Tibial nerve (tissue), 4 donors: ENCODE measurements at regions not wholly inside any gene's neighbourhood (a gene's known extent, or its start where the extent isn't known, plus 50 kb on each side); places are given as distances from the start of the nearest gene placed in this dataset.

ENCODE experiments used
- EP300 ChIP-seq, 2 donors: sonication (generic); formaldehyde crosslinking; IDR thresholded peaks; one replicate each; pipeline ENCODE4 v1.6.1; 2017; ENCODE audit warnings: antibody characterized with exemption in 2 of 2, mild to moderate bottlenecking in 1 of 2
- POLR2A ChIP-seq, 2 donors: fragments of 450-650 bp; IDR thresholded peaks; one replicate each; pipeline ENCODE4 v1.6.1; 2017; ENCODE audit warnings: antibody characterized with exemption in 2 of 2, mild to moderate bottlenecking in 2 of 2, moderate library complexity in 2 of 2
- TF ChIP-seq, protein P1 (sequence below), 5 experiments: fragments of 200-600 bp in 3 of 5; fragments of 450-650 bp in 2 of 5; sonication (generic) in 3 of 5; IDR thresholded peaks; one replicate each; pipeline ENCODE4 v1.5.1; 2016 to 2019; ENCODE audit warnings: antibody characterized with exemption in 5 of 5, mild to moderate bottlenecking in 3 of 5, moderate library complexity in 2 of 5

DNA sequence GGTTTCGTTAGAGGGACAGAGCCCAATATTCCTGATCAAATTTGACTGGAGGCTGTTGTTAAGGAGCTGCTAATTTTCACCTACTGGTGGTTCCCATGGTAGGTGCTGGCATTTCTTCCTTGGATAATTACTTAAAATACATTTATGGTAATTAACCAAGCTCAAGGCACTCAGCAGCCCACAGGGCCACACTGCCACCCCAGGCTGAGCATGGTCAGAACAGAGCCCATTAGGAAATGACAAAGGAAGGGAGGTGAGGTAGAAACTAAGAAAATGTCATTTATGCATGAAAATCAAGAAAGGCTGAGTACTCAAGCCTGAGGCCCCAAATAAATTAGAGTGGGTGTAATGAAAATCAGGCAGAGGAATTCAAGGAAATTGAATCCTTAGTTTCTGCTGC, 510.2 kb upstream of the GYPC start:
- TF ChIP-seq, protein P1, sequence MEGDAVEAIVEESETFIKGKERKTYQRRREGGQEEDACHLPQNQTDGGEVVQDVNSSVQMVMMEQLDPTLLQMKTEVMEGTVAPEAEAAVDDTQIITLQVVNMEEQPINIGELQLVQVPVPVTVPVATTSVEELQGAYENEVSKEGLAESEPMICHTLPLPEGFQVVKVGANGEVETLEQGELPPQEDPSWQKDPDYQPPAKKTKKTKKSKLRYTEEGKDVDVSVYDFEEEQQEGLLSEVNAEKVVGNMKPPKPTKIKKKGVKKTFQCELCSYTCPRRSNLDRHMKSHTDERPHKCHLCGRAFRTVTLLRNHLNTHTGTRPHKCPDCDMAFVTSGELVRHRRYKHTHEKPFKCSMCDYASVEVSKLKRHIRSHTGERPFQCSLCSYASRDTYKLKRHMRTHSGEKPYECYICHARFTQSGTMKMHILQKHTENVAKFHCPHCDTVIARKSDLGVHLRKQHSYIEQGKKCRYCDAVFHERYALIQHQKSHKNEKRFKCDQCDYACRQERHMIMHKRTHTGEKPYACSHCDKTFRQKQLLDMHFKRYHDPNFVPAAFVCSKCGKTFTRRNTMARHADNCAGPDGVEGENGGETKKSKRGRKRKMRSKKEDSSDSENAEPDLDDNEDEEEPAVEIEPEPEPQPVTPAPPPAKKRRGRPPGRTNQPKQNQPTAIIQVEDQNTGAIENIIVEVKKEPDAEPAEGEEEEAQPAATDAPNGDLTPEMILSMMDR (IDR thresholded peaks at IDR 0.05), result no peak
- TF ChIP-seq POLR2A (IDR thresholded peaks at IDR 0.05) (no peak), EP300 (IDR thresholded peaks at IDR 0.05) (no peak)
